Left ventricle myocardium inferior (tissue), 1 donor: ENCODE measurements at regions not wholly inside any gene's neighbourhood (a gene's known extent, or its start where the extent isn't known, plus 50 kb on each side); places are given as distances from the start of the nearest gene placed in this dataset.

Experiments used
- DNase-seq: peaks from one replicate; pipeline ENCODE4 v3.0.0-alpha.2; 2020
- H3K27ac ChIP-seq: fragments of 200-600 bp; replicated peaks from 2 replicates; pipeline ENCODE4 v1.8.0; 2021
- H3K27me3 ChIP-seq: fragments of 200-600 bp; 2 replicates; pipeline ENCODE4 v1.8.0; 2021; ENCODE audit warnings: low read depth
- H3K36me3 ChIP-seq: fragments of 200-600 bp; 2 replicates; pipeline ENCODE4 v1.8.0; 2021
- H3K4me1 ChIP-seq: fragments of 200-600 bp; 2 replicates; pipeline ENCODE4 v1.8.0; 2021
- H3K4me3 ChIP-seq: fragments of 200-600 bp; 2 replicates; pipeline ENCODE4 v1.8.0; 2021; ENCODE audit warnings: mild to moderate bottlenecking, moderate library complexity
- H3K9me3 ChIP-seq: fragments of 200-600 bp; replicated peaks from 2 replicates; pipeline ENCODE4 v1.8.0; 2021
- intact Hi-C: fragments of 100-400 bp; cut with micrococcal nuclease; formaldehyde crosslinking; loops from one replicate; pipeline ENCODE4 v1.11.0; 2022
- TF ChIP-seq, protein P1 (sequence below): fragments of 200-600 bp; IDR thresholded peaks from 2 replicates; pipeline ENCODE4 v1.8.0; 2021; ENCODE audit warnings: antibody characterized with exemption, mild to moderate bottlenecking, borderline replicate concordance
- donor health status: DM: no; HTN: yes; CAD: no; lungs with severe emphysema.

DNA sequence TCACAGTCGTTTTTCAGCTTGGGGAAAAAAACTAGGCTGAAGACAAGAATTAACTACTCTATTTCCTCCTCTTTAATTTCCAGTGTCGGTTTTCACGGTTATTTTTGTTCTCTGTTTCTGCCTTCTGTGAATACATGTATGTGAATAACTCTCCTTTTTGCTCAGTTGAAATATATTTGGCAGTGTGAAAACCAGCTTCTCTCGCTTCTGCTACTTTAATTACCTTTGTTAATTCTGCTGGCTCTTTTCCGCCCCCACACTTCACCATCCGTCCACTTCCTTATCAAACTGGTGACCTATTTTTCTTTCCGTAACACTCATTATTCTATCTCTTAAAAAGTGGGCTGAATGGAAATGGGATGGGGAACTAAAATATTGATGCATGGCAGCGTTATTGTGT, 126.4 kb downstream of the POU4F1 start:
- intact Hi-C loops = no loop called here
- TF ChIP-seq, protein P1, sequence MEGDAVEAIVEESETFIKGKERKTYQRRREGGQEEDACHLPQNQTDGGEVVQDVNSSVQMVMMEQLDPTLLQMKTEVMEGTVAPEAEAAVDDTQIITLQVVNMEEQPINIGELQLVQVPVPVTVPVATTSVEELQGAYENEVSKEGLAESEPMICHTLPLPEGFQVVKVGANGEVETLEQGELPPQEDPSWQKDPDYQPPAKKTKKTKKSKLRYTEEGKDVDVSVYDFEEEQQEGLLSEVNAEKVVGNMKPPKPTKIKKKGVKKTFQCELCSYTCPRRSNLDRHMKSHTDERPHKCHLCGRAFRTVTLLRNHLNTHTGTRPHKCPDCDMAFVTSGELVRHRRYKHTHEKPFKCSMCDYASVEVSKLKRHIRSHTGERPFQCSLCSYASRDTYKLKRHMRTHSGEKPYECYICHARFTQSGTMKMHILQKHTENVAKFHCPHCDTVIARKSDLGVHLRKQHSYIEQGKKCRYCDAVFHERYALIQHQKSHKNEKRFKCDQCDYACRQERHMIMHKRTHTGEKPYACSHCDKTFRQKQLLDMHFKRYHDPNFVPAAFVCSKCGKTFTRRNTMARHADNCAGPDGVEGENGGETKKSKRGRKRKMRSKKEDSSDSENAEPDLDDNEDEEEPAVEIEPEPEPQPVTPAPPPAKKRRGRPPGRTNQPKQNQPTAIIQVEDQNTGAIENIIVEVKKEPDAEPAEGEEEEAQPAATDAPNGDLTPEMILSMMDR = no peak
- DNase-seq = no peak

DNA sequence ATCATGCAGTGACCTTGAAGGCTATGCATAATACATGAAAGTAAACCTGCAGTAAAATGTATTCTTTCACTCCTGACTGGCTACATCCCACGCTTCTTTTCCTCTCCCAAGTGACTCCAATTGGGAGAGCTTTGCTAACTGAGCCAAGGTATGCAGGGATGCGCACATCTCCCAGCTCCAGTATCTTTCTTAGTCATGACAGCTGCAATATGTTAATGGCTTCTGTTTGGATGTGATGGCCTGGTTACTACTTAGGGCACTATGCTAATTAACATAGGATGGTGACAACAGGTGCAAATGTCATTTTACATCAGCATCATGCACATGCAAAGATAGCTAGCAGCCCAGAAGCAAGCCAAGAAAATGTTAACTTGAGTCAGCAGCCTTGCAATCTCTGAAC, 134.7 kb downstream of the POU4F1 start:
- TF ChIP-seq, protein P1 = no peak
- Histone ChIP-seq H3K4me1 (no peaks in the 10 kb centered on the region), H3K36me3 (no peaks in the 10 kb centered on the region), H3K27me3 (no peaks in the 10 kb centered on the region), H3K9me3 (no peaks in the 10 kb centered on the region), H3K27ac (no peak overlapping the region), H3K4me3 (no peak overlapping the region)
- intact Hi-C loops = no loop called here
- DNase-seq = no peak

More for the DNA sequence above, 126.4 kb downstream of the POU4F1 start:
- Histone ChIP-seq H3K27me3 (no peaks in the 10 kb centered on the region), H3K9me3 (no peaks in the 10 kb centered on the region), H3K27ac (no peak overlapping the region), H3K4me1 (no peaks in the 10 kb centered on the region), H3K36me3 (no peaks in the 10 kb centered on the region), H3K4me3 (no peak overlapping the region)

DNA sequence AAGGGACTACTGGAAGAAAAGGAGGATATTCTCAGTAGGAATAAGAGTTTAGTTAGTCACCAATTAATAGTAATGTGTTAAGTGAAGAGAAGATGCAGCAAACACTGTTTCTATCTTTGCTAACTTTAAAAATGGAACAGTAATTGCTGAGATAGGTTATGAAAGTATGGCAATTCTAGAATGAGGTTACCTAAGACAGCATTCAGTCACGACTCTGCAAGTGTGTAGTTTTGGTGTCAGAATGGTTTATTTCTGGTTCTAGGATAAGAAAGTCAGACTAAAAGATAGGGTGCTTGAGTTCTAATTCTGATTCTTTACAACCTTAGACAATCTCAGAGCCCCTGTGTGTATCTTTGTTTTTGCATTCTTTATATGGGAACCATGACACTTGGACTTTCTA, 138.1 kb downstream of the POU4F1 start:
- no peak for DNase-seq
- H3K27ac ChIP-seq = no peak overlapping the region
- H3K4me1 ChIP-seq = no peaks in the 10 kb centered on the region
- TF ChIP-seq, protein P1 = no peak
- no peak overlapping the region for H3K4me3 ChIP-seq
- no peaks in the 10 kb centered on the region for H3K9me3 ChIP-seq
- H3K27me3 ChIP-seq = no peaks in the 10 kb centered on the region
- H3K36me3 ChIP-seq = no peaks in the 10 kb centered on the region
- intact Hi-C loops = no loop called here

DNA sequence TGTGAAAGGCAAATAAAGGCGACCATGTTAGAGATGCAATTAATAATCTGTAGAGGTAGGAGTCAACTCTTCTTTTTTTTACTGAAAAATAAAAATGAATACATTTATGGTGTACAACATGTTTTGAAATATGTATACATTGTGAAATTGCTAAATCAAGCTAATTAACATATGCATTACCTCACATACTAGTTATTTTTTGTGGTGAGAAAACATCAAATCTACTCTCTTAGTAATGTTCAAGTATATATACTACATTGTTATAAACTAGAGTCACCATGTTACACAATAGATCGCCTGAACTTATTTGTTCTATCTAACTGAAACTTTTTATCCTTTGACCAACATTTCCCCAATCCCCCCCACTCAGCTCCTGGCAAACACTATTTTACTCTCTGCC, 143.2 kb downstream of the POU4F1 start:
- DNase-seq = no peak
- H3K36me3 ChIP-seq = no peaks in the 10 kb centered on the region

DNA sequence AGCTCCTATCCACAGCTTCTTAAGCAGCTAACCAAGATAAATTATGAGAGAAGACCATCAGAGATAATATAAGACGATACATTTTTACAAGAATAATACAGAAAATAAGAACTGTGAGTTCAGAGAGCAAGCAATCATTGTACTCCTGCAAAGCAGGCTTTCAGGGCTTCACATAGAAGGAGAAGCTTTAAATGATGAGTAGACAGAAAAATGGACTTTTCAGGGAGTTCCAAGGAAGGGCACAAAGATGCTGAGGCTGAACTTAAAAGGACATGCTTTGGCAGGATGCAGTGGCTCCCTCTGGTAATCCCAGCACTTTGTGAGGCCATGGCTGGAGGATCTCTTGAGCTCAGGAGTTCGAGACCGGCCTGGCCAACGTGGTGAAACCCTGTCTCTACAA, 159.5 kb downstream of the POU4F1 start:
- no peaks in the 10 kb centered on the region for H3K27me3 ChIP-seq
- DNase-seq = no peak
- H3K36me3 ChIP-seq = no peaks in the 10 kb centered on the region
- intact Hi-C loops = no loop called here
- H3K27ac ChIP-seq = no peak overlapping the region
- TF ChIP-seq, protein P1 = no peak
- H3K4me1 ChIP-seq = no peaks in the 10 kb centered on the region
- H3K4me3 ChIP-seq = no peak overlapping the region
- H3K9me3 ChIP-seq = no peaks in the 10 kb centered on the region

More for the DNA sequence above, 143.2 kb downstream of the POU4F1 start:
- Histone ChIP-seq H3K27ac (no peak overlapping the region), H3K27me3 (no peaks in the 10 kb centered on the region), H3K4me1 (no peaks in the 10 kb centered on the region), H3K9me3 (peaks cover 4% of the 10 kb centered on the region), H3K4me3 (no peak overlapping the region)
- TF ChIP-seq, protein P1 = no peak
- intact Hi-C loops = no loop called here

DNA sequence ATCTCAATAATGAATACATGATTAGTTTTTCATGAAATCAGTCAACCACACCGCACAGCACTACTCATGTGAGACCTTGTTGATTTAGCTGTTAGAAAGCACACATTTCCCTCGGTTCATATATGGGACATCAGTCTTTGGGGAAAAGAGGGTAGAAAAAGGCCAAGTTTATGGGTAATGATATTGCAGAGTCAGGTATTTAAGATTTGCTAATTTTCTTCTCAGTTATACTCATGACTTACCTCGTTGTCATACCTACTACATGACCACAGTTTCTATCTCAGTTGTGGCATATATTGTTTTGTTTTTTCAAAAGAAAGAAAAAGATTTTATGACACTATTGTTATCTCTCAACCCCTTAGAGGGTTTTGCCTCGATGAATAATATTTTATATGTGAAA, 165.6 kb downstream of the POU4F1 start:
- DNase-seq = no peak
- no peaks in the 10 kb centered on the region for H3K9me3 ChIP-seq
- no peaks in the 10 kb centered on the region for H3K4me1 ChIP-seq
- no peak overlapping the region for H3K27ac ChIP-seq
- H3K4me3 ChIP-seq = no peak overlapping the region
- peaks cover 5% of the 10 kb centered on the region for H3K27me3 ChIP-seq
- TF ChIP-seq, protein P1 = no peak
- no peaks in the 10 kb centered on the region for H3K36me3 ChIP-seq
- intact Hi-C loops = no loop called here
